ENCODE measurements at regions not wholly inside any gene's neighbourhood (a gene's known extent, or its start where the extent isn't known, plus 50 kb on each side); places are given as distances from the start of the nearest gene placed in this dataset.

GRCh38 chr2:6444514-6444913, 421.2 kb downstream of the CMPK2 start:
- 96% methylated on average over 2 of the region's 2 CpGs; no CpG with 5 or more reads in 1 of the 2 experiments for WGBS, 2 experiments (ENCODE audit: extremely low coverage in 1 of 2, insufficient coverage in 1 of 2, insufficient read length in 1 of 2, insufficient replicate concordance in 2 of 2, low coverage in 1 of 2, low lambda C conversion rate in 2 of 2, missing lambda C conversion rate in 1 of 2)
- H3K56ac ChIP-seq (replicated peaks; ENCODE audit: insufficient read length, low read depth, low read length) = no peak overlapping the region
- no peak overlapping the region for H4K8ac ChIP-seq (ENCODE audit: extremely low read depth, insufficient read depth, low read length)
- H3K18ac ChIP-seq (ENCODE audit: extremely low read depth, low read length) = no peak overlapping the region
- no peak overlapping the region for H2BK5ac ChIP-seq (ENCODE audit: low read depth, low read length)
- no peak overlapping the region for H2AK5ac ChIP-seq (ENCODE audit: low read depth, low read length)
- ChIA-PET CTCF (ENCODE audit: partially characterized antibody) (interaction anchor here (1.4 kb wide), 1 partner anchor 10 kb away, joined by 3 read pairs; no protein-coding TSS in a partner anchor), POLR2A (ENCODE audit: partially characterized antibody) (no interaction called here)
- 0 out of 7 replicates have a peak, but pooled peaks cover 0 to 2% (median 0%) of the 10 kb centered on the region in 4 experiments for H3K4me1 ChIP-seq (replicated peaks in 1 of 4; ENCODE audit: control insufficient read depth in 3 of 4, insufficient read depth in 4 of 4, low read length in 3 of 4)
- no peaks in the 10 kb centered on the region for H3K23me2 ChIP-seq (ENCODE audit: low read depth, low read length)
- TF ChIP-seq SP4 (IDR thresholded peaks at IDR 0.05; ENCODE audit: low read length) (no peak), EGR1 (IDR thresholded peaks at IDR 0.05; ENCODE audit: borderline replicate concordance, low read depth, low read length) (no peak), MAFK (IDR thresholded peaks at IDR 0.05; ENCODE audit: low read depth, low read length) (no peak), GABPA (IDR thresholded peaks at IDR 0.05; ENCODE audit: borderline replicate concordance, insufficient read depth, low read length) (no peak), RAD21 (IDR thresholded peaks at IDR 0.05 in 1 of 2, conservative IDR thresholded peaks at IDR 0.05 in 1 of 2; ENCODE audit: low read depth in 2 of 2, low read length in 2 of 2) (no peak), ASH2L (IDR thresholded peaks at IDR 0.05; ENCODE audit: low read length) (no peak), RFX5 (IDR thresholded peaks at IDR 0.05; ENCODE audit: borderline replicate concordance, low read depth, low read length) (no peak)
- no peak overlapping the region for H3K4me2 ChIP-seq (ENCODE audit: insufficient read depth in 1 of 2, low read depth in 2 of 2, low read length in 2 of 2)
- H3K4me3 ChIP-seq (ENCODE audit: extremely low read depth in 1 of 4, insufficient read depth in 2 of 4, low read depth in 3 of 4, low read length in 4 of 4) = no peak overlapping the region
- no peak for FAIRE-seq
- no peak overlapping the region for H2BK120ac ChIP-seq (replicated peaks; ENCODE audit: low read depth, low read length)
- no peaks in the 10 kb centered on the region for H3K27me3 ChIP-seq (replicated peaks in 1 of 4; ENCODE audit: control insufficient read depth in 3 of 4, extremely low read depth in 1 of 4, insufficient read depth in 3 of 4, low read length in 3 of 4)
- no peaks in the 10 kb centered on the region for H3K36me3 ChIP-seq (ENCODE audit: control insufficient read depth in 2 of 4, insufficient read depth in 4 of 4, low read length in 3 of 4)
- H3K14ac ChIP-seq (ENCODE audit: insufficient read length) = no peak overlapping the region
- H3K9me3 ChIP-seq (ENCODE audit: insufficient read depth in 2 of 2, low read depth in 1 of 2, low read length in 1 of 2) = no peaks in the 10 kb centered on the region
- no peak overlapping the region for H2BK20ac ChIP-seq (ENCODE audit: low read length)
- no peak overlapping the region for H4K5ac ChIP-seq (ENCODE audit: insufficient read length, low read depth, low read length)
- H2BK12ac ChIP-seq (ENCODE audit: low read depth, low read length) = no peak overlapping the region
- H2AFZ ChIP-seq (ENCODE audit: low read length) = no peak overlapping the region
- no peak overlapping the region for H4K91ac ChIP-seq (replicated peaks; ENCODE audit: insufficient read length, low read length)
- H2BK15ac ChIP-seq (ENCODE audit: low read length) = no peak overlapping the region
- no peaks in the 10 kb centered on the region for H4K20me1 ChIP-seq (replicated peaks in 1 of 2; ENCODE audit: control insufficient read depth in 1 of 2, insufficient read depth in 2 of 2, low read length in 2 of 2)
- no peak overlapping the region for H3K27ac ChIP-seq (ENCODE audit: low read depth, low read length)
- no peak for DNase-seq (ENCODE audit: low read depth in 1 of 2, low spot score in 2 of 2)
- no peak overlapping the region for H3K23ac ChIP-seq (ENCODE audit: insufficient read length)
- no peaks in the 10 kb centered on the region for H3K79me2 ChIP-seq (ENCODE audit: control insufficient read depth in 1 of 2, insufficient read depth in 2 of 2, low read length in 2 of 2)
- no peak overlapping the region for H3K9ac ChIP-seq (replicated peaks in 1 of 4; ENCODE audit: extremely low read depth in 1 of 4, low read depth in 3 of 4, low read length in 3 of 4)
- no peak overlapping the region for H3K4ac ChIP-seq (replicated peaks; ENCODE audit: insufficient read length, low read depth, low read length)
- no peaks in the 10 kb centered on the region for H3K79me1 ChIP-seq (ENCODE audit: low read depth, low read length)

Measured in H1 (cell line).